Vagina (tissue), 1 donor: ENCODE measurements at regions not wholly inside any gene's neighbourhood (a gene's known extent, or its start where the extent isn't known, plus 50 kb on each side); places are given as distances from the start of the nearest gene placed in this dataset. TPM values are rescaled to one million over a fixed set of nuclear protein-coding genes. Genes with fewer than 3 reads are reported as not detected.

Experiments
- small RNA-seq: library from RNA; depleted of rRNA; stranded (forward); fragments of <200 nt; gene quantifications from one replicate; pipeline ENCODE3, GENCODE V24; 2016

Small RNA genes in the stretch of these regions (small RNA-seq; reads per million reads assigned to genes)
- not detected for gene SNRPCP5
